ENCODE measurements at regions not wholly inside any gene's neighbourhood (a gene's known extent, or its start where the extent isn't known, plus 50 kb on each side); places are given as distances from the start of the nearest gene placed in this dataset.

DNA sequence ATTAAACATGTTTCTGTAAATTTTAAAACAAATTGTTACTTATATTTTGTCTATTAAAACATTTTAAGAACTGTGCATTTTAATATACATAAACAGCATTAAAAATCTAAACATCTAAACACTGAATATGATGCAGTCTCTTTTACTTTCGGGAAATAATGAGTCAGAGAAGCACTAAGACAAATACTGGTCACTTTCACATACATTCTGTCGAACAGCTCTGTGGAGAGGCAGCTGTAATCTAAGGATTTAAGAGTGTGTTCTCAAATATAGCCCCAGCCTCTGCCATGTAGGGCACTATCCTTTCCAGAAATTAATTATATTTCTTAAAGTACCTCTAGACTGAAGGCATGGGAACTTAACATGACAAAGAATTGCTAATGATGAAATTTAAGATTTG, 89.6 kb upstream of the PTGFR start:
- TF ChIP-seq TAF1 (IDR thresholded peaks at IDR 0.05; ENCODE audit: low read depth), result no peak
- no peak for TF ChIP-seq YY1 (IDR thresholded peaks at IDR 0.05; ENCODE audit: low read depth)

DNA sequence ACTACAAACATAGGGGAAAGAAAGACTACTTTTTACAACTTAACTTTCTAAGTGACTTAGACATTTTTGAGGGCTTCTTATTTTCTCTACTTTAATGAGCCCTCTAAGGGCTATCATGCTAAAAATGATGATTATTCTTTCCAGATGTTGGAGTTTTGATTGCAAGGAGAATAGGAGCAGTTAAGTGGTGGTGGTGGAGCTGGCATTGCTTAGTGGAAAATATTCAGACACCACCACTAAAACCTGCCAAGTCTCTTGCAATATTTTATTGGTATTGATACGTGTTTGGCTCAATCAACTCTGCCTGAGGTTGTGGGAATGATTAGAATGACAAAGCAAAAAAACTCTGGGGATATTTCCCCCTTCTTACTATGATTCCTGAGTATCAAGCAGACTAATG, 82.6 kb upstream of the PTGFR start:
- no peak for TF ChIP-seq CREB1 (IDR thresholded peaks at IDR 0.05; ENCODE audit: low read depth)
- no peak for TF ChIP-seq CEBPB (IDR thresholded peaks at IDR 0.05)
- no peak for TF ChIP-seq FOXM1 (IDR thresholded peaks at IDR 0.05; ENCODE audit: borderline replicate concordance, low read depth)
- TF ChIP-seq, protein P1, sequence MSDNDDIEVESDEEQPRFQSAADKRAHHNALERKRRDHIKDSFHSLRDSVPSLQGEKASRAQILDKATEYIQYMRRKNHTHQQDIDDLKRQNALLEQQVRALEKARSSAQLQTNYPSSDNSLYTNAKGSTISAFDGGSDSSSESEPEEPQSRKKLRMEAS (IDR thresholded peaks at IDR 0.05), result no peak
- TF ChIP-seq YY1 (IDR thresholded peaks at IDR 0.05; ENCODE audit: low read depth), result no peak
- no peak for TF ChIP-seq EGR1 (IDR thresholded peaks at IDR 0.05)
- TF ChIP-seq TCF12 (IDR thresholded peaks at IDR 0.05; ENCODE audit: low read depth), result no peak
- no peak for TF ChIP-seq EP300 (IDR thresholded peaks at IDR 0.05; ENCODE audit: borderline replicate concordance)
- TF ChIP-seq, protein P2, sequence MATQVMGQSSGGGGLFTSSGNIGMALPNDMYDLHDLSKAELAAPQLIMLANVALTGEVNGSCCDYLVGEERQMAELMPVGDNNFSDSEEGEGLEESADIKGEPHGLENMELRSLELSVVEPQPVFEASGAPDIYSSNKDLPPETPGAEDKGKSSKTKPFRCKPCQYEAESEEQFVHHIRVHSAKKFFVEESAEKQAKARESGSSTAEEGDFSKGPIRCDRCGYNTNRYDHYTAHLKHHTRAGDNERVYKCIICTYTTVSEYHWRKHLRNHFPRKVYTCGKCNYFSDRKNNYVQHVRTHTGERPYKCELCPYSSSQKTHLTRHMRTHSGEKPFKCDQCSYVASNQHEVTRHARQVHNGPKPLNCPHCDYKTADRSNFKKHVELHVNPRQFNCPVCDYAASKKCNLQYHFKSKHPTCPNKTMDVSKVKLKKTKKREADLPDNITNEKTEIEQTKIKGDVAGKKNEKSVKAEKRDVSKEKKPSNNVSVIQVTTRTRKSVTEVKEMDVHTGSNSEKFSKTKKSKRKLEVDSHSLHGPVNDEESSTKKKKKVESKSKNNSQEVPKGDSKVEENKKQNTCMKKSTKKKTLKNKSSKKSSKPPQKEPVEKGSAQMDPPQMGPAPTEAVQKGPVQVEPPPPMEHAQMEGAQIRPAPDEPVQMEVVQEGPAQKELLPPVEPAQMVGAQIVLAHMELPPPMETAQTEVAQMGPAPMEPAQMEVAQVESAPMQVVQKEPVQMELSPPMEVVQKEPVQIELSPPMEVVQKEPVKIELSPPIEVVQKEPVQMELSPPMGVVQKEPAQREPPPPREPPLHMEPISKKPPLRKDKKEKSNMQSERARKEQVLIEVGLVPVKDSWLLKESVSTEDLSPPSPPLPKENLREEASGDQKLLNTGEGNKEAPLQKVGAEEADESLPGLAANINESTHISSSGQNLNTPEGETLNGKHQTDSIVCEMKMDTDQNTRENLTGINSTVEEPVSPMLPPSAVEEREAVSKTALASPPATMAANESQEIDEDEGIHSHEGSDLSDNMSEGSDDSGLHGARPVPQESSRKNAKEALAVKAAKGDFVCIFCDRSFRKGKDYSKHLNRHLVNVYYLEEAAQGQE (IDR thresholded peaks at IDR 0.05; ENCODE audit: low read depth), result no peak
- no peak for TF ChIP-seq NFIC (IDR thresholded peaks at IDR 0.05)
- TF ChIP-seq ZBTB7A (IDR thresholded peaks at IDR 0.05; ENCODE audit: low read depth), result no peak
- no peak for TF ChIP-seq RAD21 (IDR thresholded peaks at IDR 0.05; ENCODE audit: low read depth)
- TF ChIP-seq, protein P3, sequence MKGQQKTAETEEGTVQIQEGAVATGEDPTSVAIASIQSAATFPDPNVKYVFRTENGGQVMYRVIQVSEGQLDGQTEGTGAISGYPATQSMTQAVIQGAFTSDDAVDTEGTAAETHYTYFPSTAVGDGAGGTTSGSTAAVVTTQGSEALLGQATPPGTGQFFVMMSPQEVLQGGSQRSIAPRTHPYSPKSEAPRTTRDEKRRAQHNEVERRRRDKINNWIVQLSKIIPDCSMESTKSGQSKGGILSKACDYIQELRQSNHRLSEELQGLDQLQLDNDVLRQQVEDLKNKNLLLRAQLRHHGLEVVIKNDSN (IDR thresholded peaks at IDR 0.05), result no peak
- TF ChIP-seq TEAD4 (IDR thresholded peaks at IDR 0.05), result no peak
- TF ChIP-seq TAF1 (IDR thresholded peaks at IDR 0.05; ENCODE audit: low read depth), result no peak

DNA sequence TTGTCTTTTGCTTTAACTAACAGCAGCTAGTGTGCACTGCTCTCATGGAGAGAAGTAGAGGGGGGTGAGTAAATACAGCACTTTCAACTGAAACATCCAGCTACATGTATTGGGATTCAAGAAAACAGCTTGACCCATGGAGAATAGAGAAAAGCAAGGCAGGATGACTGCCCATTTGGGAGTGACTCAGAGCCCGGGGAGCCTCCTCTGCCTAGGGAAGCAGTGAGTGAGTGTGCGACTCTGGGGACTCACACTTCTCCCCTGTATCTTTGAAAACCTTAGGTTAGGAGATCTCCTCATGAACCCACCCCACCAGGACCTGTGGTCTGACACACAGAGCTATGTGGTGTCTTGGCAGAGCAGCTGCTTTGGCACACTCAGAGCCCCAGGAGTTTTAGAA, 82.0 kb upstream of the PTGFR start:
- TF ChIP-seq, protein P2 (IDR thresholded peaks at IDR 0.05; ENCODE audit: low read depth), result no peak
- no peak for TF ChIP-seq TAF1 (IDR thresholded peaks at IDR 0.05; ENCODE audit: low read depth)
- no peak for TF ChIP-seq YY1 (IDR thresholded peaks at IDR 0.05; ENCODE audit: low read depth)
- TF ChIP-seq NFIC (IDR thresholded peaks at IDR 0.05), result no peak
- no peak for TF ChIP-seq EP300 (IDR thresholded peaks at IDR 0.05; ENCODE audit: borderline replicate concordance)
- no peak for TF ChIP-seq RAD21 (IDR thresholded peaks at IDR 0.05; ENCODE audit: low read depth)
- TF ChIP-seq TEAD4 (IDR thresholded peaks at IDR 0.05), result no peak
- TF ChIP-seq, protein P1 (IDR thresholded peaks at IDR 0.05), result no peak
- no peak for TF ChIP-seq ZBTB7A (IDR thresholded peaks at IDR 0.05; ENCODE audit: low read depth)
- TF ChIP-seq CEBPB (IDR thresholded peaks at IDR 0.05), result no peak
- no peak for TF ChIP-seq FOXM1 (IDR thresholded peaks at IDR 0.05; ENCODE audit: borderline replicate concordance, low read depth)

DNA sequence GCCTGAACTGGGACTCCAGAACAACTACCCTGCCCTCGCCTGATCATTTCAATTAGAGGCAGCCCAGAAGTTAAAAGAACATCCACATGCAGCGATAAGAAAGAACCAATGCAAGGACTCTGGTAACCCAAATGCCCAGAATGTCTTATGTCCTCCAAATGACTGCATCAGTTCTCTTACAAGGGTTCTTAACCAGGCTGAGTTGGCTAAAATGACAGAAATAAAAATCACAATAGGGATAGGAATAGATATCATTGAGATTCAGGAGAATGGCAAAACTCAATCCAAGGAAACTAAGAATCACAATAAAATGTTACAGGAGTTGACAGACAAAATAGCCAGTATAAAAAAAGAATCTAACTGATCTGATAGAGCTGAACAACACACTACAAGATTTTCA, 80.1 kb upstream of the PTGFR start:
- TF ChIP-seq TAF1 (IDR thresholded peaks at IDR 0.05; ENCODE audit: low read depth), result no peak

DNA sequence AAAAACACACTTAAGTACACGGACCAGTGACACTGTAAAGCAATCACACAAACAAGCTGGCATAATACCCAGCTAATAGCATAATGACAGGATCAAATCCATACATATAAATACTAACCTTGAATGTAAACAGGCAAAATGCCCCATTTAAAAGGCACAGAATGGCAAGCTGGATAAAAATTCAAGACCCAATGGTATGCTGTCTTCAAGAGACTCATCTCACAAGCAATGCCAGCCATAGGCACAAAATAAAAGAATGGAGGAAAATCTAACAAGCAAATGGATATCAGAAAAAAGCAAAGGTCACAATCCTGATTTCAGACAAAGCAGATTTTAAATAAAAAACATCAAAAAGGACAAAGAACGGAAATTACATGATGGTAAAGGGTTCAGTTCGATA, 79.1 kb upstream of the PTGFR start:
- TF ChIP-seq NFIC (IDR thresholded peaks at IDR 0.05) (no peak), CREB1 (IDR thresholded peaks at IDR 0.05; ENCODE audit: low read depth) (no peak), FOXM1 (IDR thresholded peaks at IDR 0.05; ENCODE audit: borderline replicate concordance, low read depth) (no peak), EP300 (IDR thresholded peaks at IDR 0.05; ENCODE audit: borderline replicate concordance) (no peak), ZBTB7A (IDR thresholded peaks at IDR 0.05; ENCODE audit: low read depth) (no peak), TEAD4 (IDR thresholded peaks at IDR 0.05) (no peak), TCF12 (IDR thresholded peaks at IDR 0.05; ENCODE audit: low read depth) (no peak), EGR1 (IDR thresholded peaks at IDR 0.05) (no peak), YY1 (IDR thresholded peaks at IDR 0.05; ENCODE audit: low read depth) (no peak), CEBPB (IDR thresholded peaks at IDR 0.05) (no peak)
- TF ChIP-seq, protein P2 (IDR thresholded peaks at IDR 0.05; ENCODE audit: low read depth), result no peak
- TF ChIP-seq, protein P3 (IDR thresholded peaks at IDR 0.05), result no peak
